Spleen (tissue), 11 donors: ENCODE measurements at regions not wholly inside any gene's neighbourhood (a gene's known extent, or its start where the extent isn't known, plus 50 kb on each side); places are given as distances from the start of the nearest gene placed in this dataset.
A peak's percentile ranks its signal among the peaks of the same experiment; 100 is the strongest.

Experiments
- DNase-seq: peaks from one replicate; pipeline ENCODE4 v3.0.0-alpha.2; 2020
- H3K27ac ChIP-seq, 8 donors: fragments of 200-600 bp; sonication (generic) in 7 of 8; 1 replicate in 4 of 8; 2 replicates in 4 of 8; pipeline versions ENCODE4 v1.5.0 to v1.8.0; 2016 to 2021; ENCODE audit warnings: inconsistent platforms in 4 of 8, mild to moderate bottlenecking in 4 of 8, moderate library complexity in 1 of 8
- H3K27me3 ChIP-seq, 7 donors: fragments of 200-600 bp; sonication (generic) in 6 of 7; replicated peaks in 1 of 7; 1 replicate in 4 of 7; 2 replicates in 3 of 7; pipeline versions ENCODE4 v1.5.0 to v1.8.0; 2016 to 2021; ENCODE audit warnings: inconsistent platforms in 3 of 7, mild to moderate bottlenecking in 1 of 7
- H3K36me3 ChIP-seq, 6 donors: fragments of 200-600 bp; sonication (generic) in 5 of 6; 1 replicate in 4 of 6; 2 replicates in 2 of 6; pipeline versions ENCODE4 v1.5.0 to v1.8.0; 2016 to 2021; ENCODE audit warnings: inconsistent platforms in 2 of 6
- H3K4me1 ChIP-seq, 6 donors: fragments of 200-600 bp; sonication (generic) in 5 of 6; 1 replicate in 3 of 6; 2 replicates in 3 of 6; pipeline versions ENCODE4 v1.5.0 to v1.8.0; 2016 to 2021; ENCODE audit warnings: inconsistent platforms in 3 of 6
- H3K4me3 ChIP-seq, 8 donors: fragments of 200-600 bp; sonication (generic) in 7 of 8; 1 replicate in 4 of 8; 2 replicates in 4 of 8; pipeline versions ENCODE4 v1.5.0 to v1.8.0; 2016 to 2021; ENCODE audit warnings: inconsistent platforms in 4 of 8, mild to moderate bottlenecking in 4 of 8, moderate library complexity in 2 of 8
- H3K9me3 ChIP-seq, 8 donors: fragments of 200-600 bp; sonication (generic) in 7 of 8; 1 replicate in 4 of 8; 2 replicates in 4 of 8; pipeline versions ENCODE4 v1.5.0 to v1.8.0; 2016 to 2021; ENCODE audit warnings: inconsistent platforms in 4 of 8
- POLR2A ChIP-seq, 3 donors: fragments of 450-650 bp; IDR thresholded peaks; one replicate each; pipeline ENCODE4 v1.5.1; 2017; ENCODE audit warnings: antibody characterized with exemption in 3 of 3, mild to moderate bottlenecking in 1 of 3
- POLR2AphosphoS5 ChIP-seq, 3 donors: sonication (generic); formaldehyde crosslinking; IDR thresholded peaks; one replicate each; pipeline ENCODE4 v1.5.1; 2017; ENCODE audit warnings: antibody characterized with exemption in 3 of 3
- WGBS, 5 donors: extraction: QIAGEN DNeasy Blood & Tissue Kit in 3 of 5; methylation state at CpG; one replicate each; pipeline versions ENCODE4 v1.1.5 to v1.1.7; 2013 to 2018; 5-methylcytosine and 5-hydroxymethylcytosine counted together
- intact Hi-C: fragments of 100-400 bp; cut with DNase I; formaldehyde crosslinking; loops from one replicate; pipeline ENCODE4 v1.15.0; 2023; ENCODE audit warnings: low total_unique reads
- TF ChIP-seq, protein P1 (sequence below), 11 experiments: fragments of 200-600 bp in 7 of 11; fragments of 450-650 bp in 4 of 11; sonication (generic) in 4 of 11; IDR thresholded peaks in 8 of 11; conservative IDR thresholded peaks in 3 of 11; 1 replicate in 7 of 11; 2 replicates in 4 of 11; pipeline versions ENCODE4 v1.4.0 to v1.8.0; 2016 to 2021; ENCODE audit warnings: antibody characterized with exemption in 11 of 11, inconsistent platforms in 4 of 11, mild to moderate bottlenecking in 1 of 11
- donor health status: healthy with polysubstance abuse.
- donor health status: DM: no; HTN: no; CAD: no; lungs with moderate emphysema.
- donor health status: DM: no; HTN: no; CAD: no.
- donor health status: Bipolar disorder and iron deficiency.
- donor health status: healthy.
- donor health status: DM: no; HTN: no; CAD: no.
- donor health status: DM: yes; HTN: yes; CAD: no.

DNA sequence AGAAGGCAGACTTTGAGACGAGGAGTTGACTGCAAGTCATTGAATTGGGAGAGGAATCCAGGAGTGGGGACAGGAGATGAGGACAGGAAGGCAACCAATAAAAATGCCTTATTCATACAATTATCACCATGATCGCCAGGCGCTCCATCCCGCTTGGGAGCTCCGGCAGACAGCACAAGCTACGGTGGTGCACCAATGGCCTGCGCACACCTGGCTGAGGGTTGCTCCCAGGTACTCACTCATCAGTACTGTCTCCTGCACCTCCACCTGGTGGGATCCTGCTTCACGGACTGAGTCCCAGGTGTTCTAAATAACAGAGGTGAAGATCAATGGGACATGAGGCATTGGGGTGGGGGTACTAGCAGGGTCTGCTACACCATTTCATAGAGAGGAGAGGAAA lies 160.0 kb upstream of the TNRC6C start:
- 89 to 95% (median 92%) methylated on average over 8 of the region's 8 CpGs for WGBS, 5 donors
- H3K4me1 ChIP-seq, result peaks cover 0 to 7% (median 0%) of the 10 kb centered on the region in 6 donors
- H3K27me3 ChIP-seq, result peaks cover 0 to 78% (median 5%) of the 10 kb centered on the region in 7 donors
- intact Hi-C loops, result no loop called here
- no peak overlapping the region for H3K27ac ChIP-seq
- no peaks in the 10 kb centered on the region for H3K9me3 ChIP-seq
- H3K36me3 ChIP-seq, result no peaks in the 10 kb centered on the region
- DNase-seq, result peak; percentile 13
- TF ChIP-seq, protein P1, sequence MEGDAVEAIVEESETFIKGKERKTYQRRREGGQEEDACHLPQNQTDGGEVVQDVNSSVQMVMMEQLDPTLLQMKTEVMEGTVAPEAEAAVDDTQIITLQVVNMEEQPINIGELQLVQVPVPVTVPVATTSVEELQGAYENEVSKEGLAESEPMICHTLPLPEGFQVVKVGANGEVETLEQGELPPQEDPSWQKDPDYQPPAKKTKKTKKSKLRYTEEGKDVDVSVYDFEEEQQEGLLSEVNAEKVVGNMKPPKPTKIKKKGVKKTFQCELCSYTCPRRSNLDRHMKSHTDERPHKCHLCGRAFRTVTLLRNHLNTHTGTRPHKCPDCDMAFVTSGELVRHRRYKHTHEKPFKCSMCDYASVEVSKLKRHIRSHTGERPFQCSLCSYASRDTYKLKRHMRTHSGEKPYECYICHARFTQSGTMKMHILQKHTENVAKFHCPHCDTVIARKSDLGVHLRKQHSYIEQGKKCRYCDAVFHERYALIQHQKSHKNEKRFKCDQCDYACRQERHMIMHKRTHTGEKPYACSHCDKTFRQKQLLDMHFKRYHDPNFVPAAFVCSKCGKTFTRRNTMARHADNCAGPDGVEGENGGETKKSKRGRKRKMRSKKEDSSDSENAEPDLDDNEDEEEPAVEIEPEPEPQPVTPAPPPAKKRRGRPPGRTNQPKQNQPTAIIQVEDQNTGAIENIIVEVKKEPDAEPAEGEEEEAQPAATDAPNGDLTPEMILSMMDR (IDR thresholded peaks at IDR 0.05 in 8 of 11, conservative IDR thresholded peaks at IDR 0.05 in 3 of 11), result no peak
- TF ChIP-seq POLR2A (IDR thresholded peaks at IDR 0.05) (no peak), POLR2AphosphoS5 (IDR thresholded peaks at IDR 0.05) (no peak)
- H3K4me3 ChIP-seq, result no peak overlapping the region

DNA sequence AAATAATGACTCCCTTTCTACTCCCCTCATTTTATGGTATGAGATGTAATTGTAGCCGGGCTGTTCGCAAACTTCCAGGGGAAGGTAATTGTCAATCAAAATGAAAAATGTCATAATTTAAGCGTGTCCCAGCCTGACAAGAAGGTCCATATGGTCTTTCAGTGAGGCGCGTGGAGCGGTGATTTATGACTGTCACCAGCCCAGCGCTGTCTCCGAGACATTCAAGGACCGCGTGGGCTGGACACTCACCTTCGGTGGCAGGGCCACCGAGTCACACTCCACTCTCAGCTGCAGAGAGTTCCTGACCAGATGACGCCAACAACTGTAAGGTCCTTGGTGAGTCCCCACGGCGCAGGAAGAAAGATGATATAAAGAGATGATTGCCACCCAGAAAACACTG lies 157.7 kb upstream of the TNRC6C start:
- Histone ChIP-seq H3K27ac (no peak overlapping the region), H3K9me3 (no peaks in the 10 kb centered on the region), H3K27me3 (peaks cover 0 to 79% (median 5%) of the 10 kb centered on the region in 7 donors), H3K36me3 (no peaks in the 10 kb centered on the region), H3K4me1 (peaks cover 0 to 7% (median 0%) of the 10 kb centered on the region in 6 donors), H3K4me3 (no peak overlapping the region)
- WGBS, 5 donors, result 80 to 89% (median 86%) methylated on average over 15 of the region's 15 CpGs
- peak; percentile 28 for DNase-seq
- TF ChIP-seq POLR2A (IDR thresholded peaks at IDR 0.05), result no peak
- intact Hi-C loops, result no loop called here

DNA sequence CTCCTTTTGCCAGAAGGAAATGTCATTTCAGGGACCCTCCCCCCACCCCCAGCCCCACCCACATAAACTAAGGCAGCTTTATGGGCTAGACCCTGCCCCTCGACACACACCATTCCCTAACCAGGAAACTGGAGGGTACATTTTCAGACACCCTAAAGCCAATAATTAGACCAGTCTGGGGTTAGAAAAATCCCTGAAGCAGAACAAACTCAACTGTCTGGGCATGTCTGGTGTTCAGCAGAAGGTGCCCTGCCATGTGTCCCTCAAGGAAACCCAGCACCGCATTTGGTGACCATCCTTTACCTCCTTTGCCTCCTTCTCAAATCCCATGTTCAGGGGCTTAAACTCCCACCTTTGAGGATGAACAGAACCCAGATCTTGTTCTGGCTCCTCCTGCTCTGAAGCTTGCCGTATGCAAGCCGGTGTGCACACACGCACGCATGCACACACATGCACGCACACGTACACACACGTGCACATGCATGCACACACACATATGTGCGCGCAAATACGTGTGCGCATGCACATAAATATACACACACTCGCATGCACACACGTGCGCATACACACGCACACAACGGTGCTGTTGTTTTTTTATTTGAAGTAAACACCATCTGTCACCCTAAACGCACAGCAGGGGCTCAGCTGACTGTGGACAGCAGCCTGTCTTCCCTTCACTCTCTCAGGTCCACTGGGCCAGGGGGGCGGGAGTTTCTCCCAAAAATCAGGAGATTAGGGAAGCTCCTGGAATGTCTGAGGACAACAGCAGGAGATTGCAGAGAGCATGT lies 156.8 kb upstream of the TNRC6C start:
- DNase-seq, result peak; percentile 10
- WGBS, 5 donors, result 78 to 87% (median 83%) methylated on average over 20 of the region's 20 CpGs
- Histone ChIP-seq H3K9me3 (no peaks in the 10 kb centered on the region), H3K27ac (no peak overlapping the region), H3K4me1 (peaks cover 0 to 7% (median 0%) of the 10 kb centered on the region in 6 donors), H3K36me3 (no peaks in the 10 kb centered on the region), H3K4me3 (no peak overlapping the region), H3K27me3 (peaks cover 0 to 72% (median 5%) of the 10 kb centered on the region in 7 donors)
- TF ChIP-seq POLR2A (IDR thresholded peaks at IDR 0.05) (no peak), POLR2AphosphoS5 (IDR thresholded peaks at IDR 0.05) (no peak)
- TF ChIP-seq, protein P1 (IDR thresholded peaks at IDR 0.05 in 8 of 11, conservative IDR thresholded peaks at IDR 0.05 in 3 of 11), result no peak
- intact Hi-C loops, result no loop called here

DNA sequence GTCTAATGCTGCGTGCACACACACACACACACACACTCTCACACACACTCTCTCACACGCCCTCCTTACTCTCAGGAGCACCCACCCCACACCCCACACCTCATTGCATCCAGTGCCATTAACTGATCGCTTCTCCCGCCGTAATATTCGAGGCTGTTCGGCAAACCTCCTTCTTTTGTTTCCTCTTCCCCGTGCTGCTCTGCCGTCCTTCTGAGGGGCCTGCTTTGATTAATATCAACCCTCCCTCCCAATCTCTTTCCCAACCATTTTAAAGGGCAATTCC lies 156.2 kb upstream of the TNRC6C start:
- H3K27me3 ChIP-seq, result peaks cover 0 to 69% (median 5%) of the 10 kb centered on the region in 7 donors
- H3K4me3 ChIP-seq, result no peak overlapping the region
- TF ChIP-seq POLR2A (IDR thresholded peaks at IDR 0.05) (no peak), POLR2AphosphoS5 (IDR thresholded peaks at IDR 0.05) (no peak)
- TF ChIP-seq, protein P1 (IDR thresholded peaks at IDR 0.05 in 8 of 11, conservative IDR thresholded peaks at IDR 0.05 in 3 of 11), result no peak
- no peak for DNase-seq
- H3K27ac ChIP-seq, result no peak overlapping the region
- no peaks in the 10 kb centered on the region for H3K9me3 ChIP-seq
- no peaks in the 10 kb centered on the region for H3K36me3 ChIP-seq
- intact Hi-C loops, result no loop called here
- H3K4me1 ChIP-seq, result peaks cover 0 to 7% (median 0%) of the 10 kb centered on the region in 6 donors
- 19 to 32% (median 24%) methylated on average over 9 of the region's 9 CpGs for WGBS, 5 donors
